DMS53 (cell line): ENCODE measurements at regions not wholly inside any gene's neighbourhood (a gene's known extent, or its start where the extent isn't known, plus 50 kb on each side); places are given as distances from the start of the nearest gene placed in this dataset.

Experiments
- DNase-seq: peaks from one replicate; lab custom pipeline; 2025; lab: John Stamatoyannopoulos, UW

GRCh38 chr12:97093187-97093683 lies 186.2 kb downstream of the NEDD1 start:
- DNase-seq: no peak

- no peak for DNase-seq
Observed at GRCh38 chr12:97097734-97098133, 190.7 kb downstream of the NEDD1 start.

GRCh38 chr12:97109441-97109840 lies 202.4 kb downstream of the NEDD1 start:
- DNase-seq: peak; percentile 47

- DNase-seq: no peak
Observed at GRCh38 chr12:97112136-97112535, 205.1 kb downstream of the NEDD1 start.

- no peak for DNase-seq
Observed at GRCh38 chr12:97118796-97119375, 211.8 kb downstream of the NEDD1 start.

GRCh38 chr12:97127061-97127460 lies 220.0 kb downstream of the NEDD1 start:
- no peak for DNase-seq

- no peak for DNase-seq
Observed at GRCh38 chr12:97131220-97131981, 224.3 kb downstream of the NEDD1 start.

- DNase-seq: no peak
Observed at GRCh38 chr12:97132270-97132669, 225.2 kb downstream of the NEDD1 start.

- peak; percentile 38 for DNase-seq
Observed at GRCh38 chr12:97134495-97134894, 227.4 kb downstream of the NEDD1 start.

- no peak for DNase-seq
Observed at GRCh38 chr12:97140355-97140754, 233.3 kb downstream of the NEDD1 start.

- no peak for DNase-seq
Observed at GRCh38 chr12:97142737-97143410, 235.8 kb downstream of the NEDD1 start.

GRCh38 chr12:97148941-97149559 lies 242.0 kb downstream of the NEDD1 start:
- peak; percentile 93 for DNase-seq

- DNase-seq: no peak
Observed at GRCh38 chr12:97151481-97151880, 244.4 kb downstream of the NEDD1 start.

- no peak for DNase-seq
Observed at GRCh38 chr12:97159377-97159776, 252.3 kb downstream of the NEDD1 start.

- no peak for DNase-seq
Observed at GRCh38 chr12:97160277-97160676, 253.2 kb downstream of the NEDD1 start.

GRCh38 chr12:97162173-97162572 lies 255.1 kb downstream of the NEDD1 start:
- no peak for DNase-seq

- DNase-seq: no peak
Observed at GRCh38 chr12:97164936-97165335, 257.9 kb downstream of the NEDD1 start.

GRCh38 chr12:97167598-97167997 lies 260.5 kb downstream of the NEDD1 start:
- no peak for DNase-seq

GRCh38 chr12:97168804-97169203 lies 261.7 kb downstream of the NEDD1 start:
- DNase-seq: no peak

GRCh38 chr12:97169889-97170567 lies 263.0 kb downstream of the NEDD1 start:
- no peak for DNase-seq

- DNase-seq: no peak
Observed at GRCh38 chr12:97173688-97174410, 266.8 kb downstream of the NEDD1 start.
